HG03135 (cell line): ENCODE measurements at regions not wholly inside any gene's neighbourhood (a gene's known extent, or its start where the extent isn't known, plus 50 kb on each side); places are given as distances from the start of the nearest gene placed in this dataset.
A peak's percentile ranks its signal among the peaks of the same experiment; 100 is the strongest.

ENCODE experiments used
- ATAC-seq: cut with Tn5 transposase; IDR thresholded peaks from one replicate; pipeline ENCODE4 v1.9.1; 2021; ENCODE audit warnings: mild to moderate bottlenecking, moderate library complexity; ENCODE audit not compliant: unreplicated experiment

DNA sequence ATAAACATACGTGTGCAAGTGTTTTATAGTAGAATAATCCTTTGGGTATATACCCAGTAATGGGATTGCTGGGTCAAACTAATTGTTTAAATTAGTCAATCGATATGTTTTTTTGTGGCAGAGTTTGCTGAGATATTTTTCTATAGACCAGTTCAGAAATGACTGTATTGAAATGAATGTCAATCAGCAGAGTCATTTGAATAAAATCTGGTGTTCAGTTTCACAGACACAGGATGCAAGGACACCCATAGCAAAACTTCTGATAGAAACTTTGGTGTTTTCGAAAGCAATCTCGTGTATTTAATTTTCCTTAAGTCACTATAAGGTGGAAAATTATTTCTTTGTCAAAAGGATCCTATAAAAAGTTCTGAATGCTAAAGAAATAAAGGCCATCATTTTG is 434.4 kb downstream of the RAP2B start:
- ATAC-seq = no peak

DNA sequence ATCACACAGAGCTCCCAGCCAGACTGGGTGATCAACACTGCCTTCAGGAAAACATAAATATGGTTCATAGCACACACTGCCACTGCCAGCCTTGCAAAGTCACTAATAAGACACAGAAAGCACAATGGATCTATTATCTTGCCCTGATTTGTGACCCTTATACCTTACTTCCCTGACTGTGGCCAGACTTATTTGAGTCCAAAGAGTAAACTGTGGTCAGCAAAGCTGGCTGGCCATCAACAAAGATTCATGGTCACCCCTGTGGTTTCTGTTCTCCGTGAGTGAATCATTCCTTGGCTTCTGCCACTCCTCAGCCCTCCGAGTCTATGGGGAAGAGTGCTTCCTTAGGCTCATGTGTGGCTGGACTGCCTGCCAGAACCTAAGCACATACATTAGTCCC is 437.7 kb downstream of the RAP2B start:
- no peak for ATAC-seq

DNA sequence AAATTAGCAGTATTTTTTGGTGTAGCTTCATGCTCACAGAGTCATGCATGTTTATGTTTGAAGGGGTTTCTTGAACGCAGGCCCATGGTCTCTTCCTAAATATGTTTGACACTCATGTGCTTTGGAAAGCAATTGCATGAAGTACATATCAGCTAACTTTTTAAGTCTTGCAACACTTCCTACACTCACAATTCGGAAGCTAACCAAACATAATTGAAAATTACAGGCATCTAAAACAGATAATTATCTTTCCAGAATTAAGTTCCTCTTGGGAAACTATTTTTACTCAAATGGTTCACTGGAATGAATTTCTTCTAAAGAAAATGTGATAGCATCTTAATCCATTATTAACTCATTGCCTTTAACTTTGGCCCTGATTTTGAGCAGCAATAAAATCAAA is 438.9 kb downstream of the RAP2B start:
- ATAC-seq = no peak

DNA sequence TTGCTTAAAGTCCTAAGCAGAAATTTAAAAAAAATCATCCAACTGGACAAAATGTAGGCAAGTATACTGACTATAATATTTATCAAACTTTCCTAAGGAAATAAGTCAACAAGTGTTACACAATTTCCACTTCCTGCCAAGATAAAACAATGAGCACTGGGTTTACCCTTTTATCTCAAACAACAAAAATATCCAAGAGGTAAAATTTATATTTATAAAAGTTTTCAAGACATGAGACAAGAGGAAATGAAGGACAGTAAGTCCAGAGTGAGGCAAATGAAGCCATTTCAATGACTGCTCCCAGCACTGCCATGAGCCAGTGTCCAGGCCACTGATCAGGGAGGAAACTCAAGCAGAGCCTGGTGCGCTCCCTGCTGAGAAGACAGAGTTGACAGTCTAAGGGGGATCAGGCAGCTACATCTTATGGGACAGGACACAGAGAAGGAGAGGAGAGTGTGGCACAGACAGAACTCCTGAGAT is 439.4 kb downstream of the RAP2B start:
- no peak for ATAC-seq

DNA sequence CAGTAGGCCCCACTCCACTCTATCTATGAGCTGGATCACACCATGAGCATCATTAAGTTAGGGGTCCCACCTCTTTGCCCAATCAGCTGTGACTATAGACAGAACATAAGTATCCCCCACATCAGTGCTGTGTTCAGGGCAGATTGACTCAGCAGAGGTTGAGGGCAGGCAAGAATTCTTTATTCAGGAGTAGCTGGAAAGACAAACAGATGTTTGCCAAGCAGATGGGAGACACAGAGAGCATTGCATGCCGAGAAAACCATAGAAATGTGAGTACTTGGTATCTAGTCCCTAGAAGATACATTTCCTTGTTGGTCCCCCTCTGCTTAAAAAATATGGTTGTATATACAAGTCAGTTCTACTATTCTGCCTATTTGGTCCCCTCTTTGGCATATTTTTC is 440.8 kb downstream of the RAP2B start:
- ATAC-seq = no peak

DNA sequence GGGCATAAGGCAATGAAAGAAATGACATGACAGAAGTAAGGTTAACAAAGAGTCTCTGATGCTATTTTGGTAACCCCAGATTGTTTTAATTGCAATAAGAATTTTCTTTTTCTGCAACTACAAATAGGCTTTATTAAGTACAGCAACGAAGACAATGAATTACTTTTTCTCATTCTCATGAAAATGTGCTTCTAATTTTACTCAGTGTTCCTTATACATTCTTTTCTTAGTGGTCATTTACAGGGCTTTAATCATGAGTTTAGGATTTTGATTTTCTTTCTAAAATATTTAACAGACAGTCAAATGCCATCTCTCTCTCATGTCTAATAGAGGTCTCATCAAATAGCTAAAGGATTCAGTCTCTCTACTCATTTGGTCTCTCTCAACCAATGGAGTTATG is 452.1 kb downstream of the RAP2B start:
- no peak for ATAC-seq

DNA sequence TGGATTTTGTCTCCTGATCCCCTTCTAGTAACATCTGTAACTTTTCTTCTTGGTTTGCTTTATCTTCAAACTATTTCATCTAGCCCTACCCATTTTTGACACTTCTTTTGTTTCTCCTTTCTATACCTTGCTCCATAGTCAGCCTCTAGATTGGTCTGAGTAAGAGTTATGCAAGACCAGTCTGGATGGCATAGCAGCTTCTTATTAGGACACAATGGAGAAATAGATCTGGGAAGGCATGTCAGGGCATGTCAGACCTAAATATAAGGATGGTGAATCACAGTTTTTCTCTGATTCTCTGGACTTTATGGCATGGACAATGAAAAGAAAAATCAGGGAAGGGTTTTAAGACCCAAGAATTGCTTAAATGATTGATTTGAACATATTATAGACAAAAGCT is 452.5 kb downstream of the RAP2B start:
- ATAC-seq = no peak

DNA sequence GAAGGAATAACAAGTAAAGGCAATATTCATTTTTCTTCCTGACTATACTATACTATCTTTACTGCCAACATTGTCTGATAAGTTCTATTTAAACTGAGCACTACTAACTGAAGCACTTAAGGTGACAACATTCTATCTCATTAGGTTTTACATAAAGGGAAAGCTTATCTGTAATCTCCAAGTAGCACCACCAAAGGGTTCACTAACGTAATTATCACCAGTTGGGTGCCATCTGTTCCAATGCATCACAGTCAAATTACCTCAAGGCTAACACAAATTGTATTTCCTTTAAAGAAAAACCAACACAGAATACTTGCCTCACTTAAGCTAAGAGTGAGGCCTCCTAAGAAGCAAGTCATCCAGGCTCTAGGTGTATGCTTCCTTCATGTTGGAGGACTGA is 453.8 kb downstream of the RAP2B start:
- ATAC-seq = no peak

DNA sequence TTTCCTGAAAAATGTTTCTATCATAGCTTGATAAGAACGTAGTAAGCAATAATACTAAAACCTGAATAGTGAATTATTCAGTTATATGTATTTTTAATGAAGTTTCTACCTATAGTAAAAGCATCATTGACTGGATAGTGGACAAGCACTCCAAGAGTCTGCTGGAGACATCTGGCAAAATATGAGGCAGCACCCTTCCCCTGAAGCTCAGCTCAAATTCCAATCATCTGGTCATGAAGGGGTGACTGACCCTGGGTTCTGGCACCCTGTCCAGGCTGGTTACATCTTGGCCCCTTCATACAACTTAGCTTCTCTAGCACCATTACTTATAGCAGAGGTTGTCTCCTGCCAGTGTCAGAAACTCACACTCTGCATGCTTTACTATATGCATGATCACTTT is 455.4 kb downstream of the RAP2B start:
- no peak for ATAC-seq

DNA sequence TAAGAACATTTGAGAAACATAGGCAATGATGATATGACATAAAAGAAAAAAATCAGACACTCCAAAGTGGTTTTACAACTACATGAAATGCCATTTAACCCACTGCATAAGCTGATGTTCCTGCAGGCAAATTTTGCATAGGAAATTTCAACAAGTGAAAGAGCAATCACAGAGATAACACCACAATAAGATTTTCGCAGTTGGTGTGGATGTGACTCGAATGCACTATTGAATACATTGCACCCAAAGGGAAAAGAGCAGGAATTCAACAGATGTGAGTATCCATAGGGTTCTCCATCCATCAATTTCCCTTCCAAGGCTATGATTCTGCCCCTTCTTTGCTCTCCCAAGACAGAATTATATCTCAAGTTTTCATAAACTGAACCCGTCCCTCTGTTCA is 456.1 kb downstream of the RAP2B start:
- no peak for ATAC-seq

DNA sequence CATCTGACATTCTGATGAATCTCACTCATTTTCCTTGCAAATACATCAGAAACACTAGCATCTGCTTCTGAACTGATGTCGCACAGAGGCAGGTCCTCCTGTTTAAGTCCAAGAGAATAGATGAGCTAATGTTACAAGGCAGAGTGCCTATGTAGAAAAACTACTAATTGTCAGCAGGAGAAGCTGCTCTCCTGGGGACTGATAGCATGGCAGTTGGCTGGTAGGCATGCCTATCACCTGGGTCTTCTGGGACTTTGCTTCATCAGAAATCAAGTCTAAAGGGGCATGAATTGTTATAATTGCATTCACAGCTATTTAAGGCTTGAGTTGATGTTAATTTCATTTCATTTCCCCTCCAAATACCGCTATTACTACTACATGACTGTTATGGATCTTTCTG is 457.2 kb downstream of the RAP2B start:
- no peak for ATAC-seq

DNA sequence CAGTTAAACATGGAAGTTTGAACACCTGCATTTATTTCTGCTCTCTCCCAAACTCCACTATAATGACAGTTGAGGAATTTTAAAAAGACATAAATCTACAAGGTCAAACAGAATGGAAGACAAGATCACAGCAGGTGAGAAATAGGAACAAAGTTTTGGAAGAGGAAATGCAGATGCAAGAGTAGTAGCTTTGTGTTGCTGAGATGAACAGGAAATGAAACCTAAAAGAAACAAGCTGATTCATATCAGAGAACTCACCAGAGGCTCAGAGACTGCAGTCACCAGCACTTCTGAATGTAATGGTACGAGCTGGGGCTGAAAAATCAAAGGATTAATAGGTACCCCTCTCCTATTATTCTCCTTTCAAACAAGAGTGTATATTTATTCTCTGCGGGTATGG is 459.9 kb downstream of the RAP2B start:
- peak; percentile 95 for ATAC-seq

DNA sequence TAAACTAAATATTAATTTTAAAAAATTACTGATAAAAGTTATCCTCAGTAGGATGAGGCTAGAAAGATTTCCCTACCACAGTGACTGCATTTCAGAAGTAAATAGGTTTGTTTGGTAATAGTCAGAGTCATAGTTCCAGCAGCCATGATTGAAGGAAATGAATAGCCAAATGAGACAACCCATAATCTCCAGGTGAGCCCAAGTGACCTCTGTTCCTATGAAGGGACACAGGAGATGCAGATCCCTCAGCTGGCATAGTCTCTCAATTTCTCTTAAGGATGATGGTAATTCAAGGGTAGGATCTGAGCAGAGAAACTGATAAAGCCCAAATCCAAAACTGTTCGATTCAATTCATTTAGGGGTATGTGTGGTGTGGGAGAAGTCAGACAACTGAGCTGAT is 461.8 kb downstream of the RAP2B start:
- no peak for ATAC-seq

DNA sequence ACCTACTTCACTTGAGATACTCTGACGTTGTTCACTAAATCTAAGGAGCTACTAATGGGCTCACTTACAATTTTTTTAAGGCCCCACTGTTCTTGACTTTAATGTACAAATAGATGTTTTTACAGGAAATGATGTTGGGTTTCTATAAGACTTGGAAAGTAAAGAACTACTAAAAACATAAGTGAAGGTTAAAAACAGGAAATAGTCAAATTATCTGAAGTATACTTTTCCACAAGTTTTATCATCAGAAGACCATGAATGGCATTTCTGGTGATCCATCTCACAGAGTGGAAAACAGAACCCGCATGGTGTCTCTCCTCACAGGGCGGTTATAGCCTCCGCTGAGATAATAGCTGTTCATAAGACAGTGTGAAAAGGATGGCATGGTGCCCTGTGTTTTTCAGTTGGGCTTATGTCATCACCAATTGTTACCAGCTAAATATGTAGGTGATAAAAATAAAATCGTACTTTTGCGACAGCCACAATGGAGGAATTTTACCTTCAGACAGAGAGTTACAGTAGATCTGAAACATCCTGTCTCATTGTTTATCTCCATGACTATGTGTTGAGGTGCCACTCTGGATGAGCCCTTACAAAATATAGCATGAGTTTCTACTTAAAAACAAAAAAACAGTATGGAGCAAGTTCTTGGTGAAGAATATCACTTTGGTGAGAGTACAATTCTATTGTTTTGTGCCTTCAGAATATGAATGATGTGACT is 462.4 kb downstream of the RAP2B start:
- no peak for ATAC-seq

DNA sequence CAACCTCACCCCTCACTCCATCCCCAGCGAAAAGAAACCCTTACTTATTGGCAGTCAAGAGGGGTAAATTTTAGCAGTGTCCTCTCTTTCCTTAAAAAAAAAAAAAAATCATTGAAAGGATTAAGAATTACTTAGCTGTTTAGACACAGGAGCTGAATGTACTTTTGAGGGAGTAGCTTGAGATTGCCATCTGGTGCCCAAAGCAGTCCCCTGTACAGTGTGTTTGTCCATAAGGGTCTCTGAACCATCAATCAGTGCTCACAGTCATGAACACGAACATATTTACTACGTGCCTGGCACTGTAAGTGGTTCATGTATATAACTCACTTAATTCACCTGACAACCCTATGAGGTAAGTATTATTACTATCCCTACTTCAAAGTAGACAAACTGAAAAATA is 463.5 kb downstream of the RAP2B start:
- ATAC-seq = no peak

DNA sequence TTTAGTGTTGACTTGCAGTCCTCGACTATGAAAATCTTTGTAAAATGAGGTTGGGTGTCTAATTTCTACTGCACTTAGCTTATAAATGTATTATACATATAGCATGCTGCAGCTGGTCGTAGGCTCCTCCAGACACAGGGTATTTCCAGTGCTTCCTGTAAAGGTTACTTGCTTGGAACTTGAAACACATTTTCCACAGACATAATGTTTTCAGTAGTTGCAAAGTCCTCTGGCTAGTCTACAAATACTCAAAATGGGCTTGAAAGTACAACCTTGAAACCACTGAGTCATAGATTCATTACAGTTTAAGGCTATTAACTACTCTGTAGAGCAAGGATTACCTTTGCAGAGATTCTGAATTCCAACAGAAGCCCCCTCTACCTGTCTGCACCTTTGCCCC is 464.1 kb downstream of the RAP2B start:
- ATAC-seq = no peak

DNA sequence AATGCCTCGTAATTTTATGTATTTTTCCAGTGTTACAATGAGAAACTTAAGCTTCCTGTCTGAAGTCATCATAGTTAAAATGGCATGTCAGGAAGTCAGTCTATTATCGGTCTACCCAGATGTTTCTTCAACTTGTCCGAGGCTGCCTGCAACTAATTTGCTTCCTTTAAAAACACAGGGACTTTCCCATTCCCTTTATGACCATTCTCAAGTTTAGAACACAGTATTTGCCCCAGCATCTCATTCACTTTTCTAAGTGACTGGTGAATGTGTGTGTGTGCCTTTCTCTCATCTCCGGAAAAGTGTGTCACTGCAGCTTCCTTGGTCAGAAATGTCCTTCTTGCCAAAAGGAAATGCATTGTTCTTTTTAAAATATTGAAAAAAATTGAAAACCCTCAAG is 466.6 kb downstream of the RAP2B start:
- ATAC-seq = no peak

DNA sequence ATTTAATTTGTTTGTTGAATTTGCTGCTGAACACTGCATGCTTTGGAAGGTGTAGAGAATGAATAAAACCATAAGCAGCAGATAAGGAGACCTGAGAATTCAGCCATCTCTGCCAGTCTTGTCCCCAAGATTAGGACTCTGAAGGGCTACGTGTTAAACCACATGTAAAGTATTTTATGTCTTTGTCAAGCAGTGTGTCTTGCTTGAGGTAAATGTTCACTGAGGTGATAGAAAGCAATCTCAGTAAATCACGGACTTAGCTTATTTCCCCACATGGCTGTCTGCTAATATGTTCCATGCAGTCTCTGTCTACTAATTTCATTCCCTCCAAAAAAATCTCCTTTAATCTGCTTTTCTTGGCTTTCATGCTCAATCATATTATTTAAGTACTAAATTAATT is 467.1 kb downstream of the RAP2B start:
- no peak for ATAC-seq

DNA sequence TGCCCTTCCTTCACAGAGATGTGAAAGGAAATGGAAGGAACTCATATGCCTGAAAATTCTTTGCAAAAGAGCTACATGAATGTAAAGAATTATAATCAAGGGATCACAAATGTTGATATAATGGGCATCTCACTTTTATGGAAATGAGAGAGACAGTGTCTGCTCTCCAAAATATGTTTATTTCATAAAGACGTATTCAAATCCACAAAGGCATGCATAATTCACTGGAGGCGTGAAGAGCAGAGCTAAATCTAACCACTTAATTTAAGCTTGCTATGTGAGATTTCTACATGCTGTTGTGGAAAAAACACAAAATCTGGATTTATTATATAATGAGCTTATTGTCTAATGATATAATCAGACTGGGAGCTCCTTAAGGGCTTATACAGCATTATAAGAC is 469.1 kb downstream of the RAP2B start:
- ATAC-seq = no peak

DNA sequence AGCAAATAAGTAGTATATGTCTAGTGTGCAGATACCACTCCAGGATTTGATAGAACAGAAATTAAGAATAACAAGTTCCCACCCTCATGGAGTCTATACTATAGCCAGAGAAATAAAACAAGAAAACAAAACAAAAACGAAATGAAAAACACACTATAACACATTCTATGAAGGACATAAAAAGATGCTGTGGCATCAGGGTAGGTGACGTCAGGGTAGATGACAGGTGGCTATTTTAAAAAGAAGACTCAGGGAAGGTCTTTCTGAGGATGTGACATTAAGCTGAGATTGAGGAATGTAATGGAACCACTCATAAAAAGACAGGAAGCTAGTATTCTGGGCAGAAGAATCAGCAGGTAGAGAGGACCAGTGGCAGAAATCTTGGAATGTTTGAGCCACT is 469.6 kb downstream of the RAP2B start:
- no peak for ATAC-seq

DNA sequence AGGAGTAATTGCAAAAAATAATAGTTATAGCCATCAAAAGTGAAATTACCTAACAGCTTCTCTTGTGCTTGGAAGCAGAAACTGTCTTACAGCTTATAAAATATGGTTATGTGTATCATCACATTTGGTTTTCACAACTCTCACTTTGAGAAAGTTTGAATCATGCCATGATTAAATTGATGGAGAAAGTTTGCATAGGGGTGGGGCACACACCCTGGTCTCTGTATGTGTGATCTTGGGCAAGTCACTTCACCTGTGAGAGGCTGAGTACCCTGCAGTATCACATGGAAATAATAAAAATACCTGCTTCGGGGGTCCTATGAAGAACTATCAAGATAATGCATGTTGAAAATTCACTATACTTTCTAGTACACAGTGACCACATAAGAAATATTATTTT is 471.4 kb downstream of the RAP2B start:
- no peak for ATAC-seq

DNA sequence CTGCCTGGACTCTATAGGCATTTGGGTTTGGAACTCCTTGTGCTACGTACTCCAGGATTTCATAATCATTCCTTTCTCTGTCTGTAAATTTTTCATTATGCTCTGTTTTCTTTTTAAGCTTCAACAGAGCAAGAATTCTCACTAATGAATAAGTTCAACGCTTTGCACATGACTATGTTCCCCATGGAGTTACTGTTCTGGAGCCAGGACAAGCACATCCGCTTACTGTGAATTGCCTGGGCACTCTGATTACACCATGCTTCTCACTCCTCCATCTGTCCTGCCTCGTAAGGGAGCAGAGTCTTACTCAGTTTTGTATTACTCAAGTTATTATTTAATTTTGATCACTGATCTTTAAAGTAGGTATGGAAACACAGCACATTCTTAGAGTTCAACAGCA is 472.7 kb downstream of the RAP2B start:
- ATAC-seq = no peak

DNA sequence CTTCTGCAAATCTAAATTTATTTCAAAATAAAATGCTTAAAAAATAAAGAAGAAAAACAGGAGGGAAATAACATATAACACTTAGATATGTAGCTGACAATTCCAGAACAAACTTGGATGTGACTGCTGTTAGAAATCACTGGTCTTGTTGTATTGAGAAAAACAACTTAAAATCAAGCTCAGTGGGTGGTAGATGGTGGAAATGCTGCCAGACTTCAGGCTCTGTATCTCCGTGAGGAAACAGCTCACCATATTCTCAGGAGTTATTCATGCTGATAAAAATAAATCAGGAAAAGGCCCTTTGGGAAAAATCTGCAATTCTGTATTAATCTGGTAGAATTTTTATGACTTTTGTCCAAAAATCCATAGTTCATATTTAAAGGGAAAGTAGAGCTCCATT is 477.6 kb downstream of the RAP2B start:
- no peak for ATAC-seq
